H1 (cell line): ENCODE measurements at regions not wholly inside any gene's neighbourhood (a gene's known extent, or its start where the extent isn't known, plus 50 kb on each side); places are given as distances from the start of the nearest gene placed in this dataset.

Experiments used
- CTCF ChIA-PET: fragments of 300-600 bp; sonication (Branson Sonifier 250); formaldehyde crosslinking; loops from one replicate; lab custom pipeline; 2021; ENCODE audit not compliant: partially characterized antibody; lab: Charles Lee
- POLR2A ChIA-PET: fragments of 300-600 bp; sonication (Branson Sonifier 250); formaldehyde crosslinking; loops from one replicate; lab custom pipeline; 2021; ENCODE audit warnings: inconsistent platforms; ENCODE audit not compliant: partially characterized antibody; lab: Charles Lee
- DNase-seq, 2 experiments: peaks; one replicate each; pipeline versions ENCODE4 v3.0.0 to v3.0.0-alpha.2; 2010 to 2022; ENCODE audit warnings: low spot score in 2 of 2, low read depth in 1 of 2, mixed read lengths in 1 of 2
- FAIRE-seq: peaks from 2 replicates; lab custom pipeline; 2011; peaks lifted over from hg19 to GRCh38; lab: Jason Lieb, UNC
- H2AFZ ChIP-seq: 2 replicates; pipeline ENCODE4 v1.8.1; 2012; ENCODE audit warnings: low read length, inconsistent platforms
- H2AK5ac ChIP-seq: 2 replicates; pipeline ENCODE4 v1.6.1; 2013; ENCODE audit warnings: low read depth, low read length
- H2BK120ac ChIP-seq: replicated peaks from 2 replicates; pipeline ENCODE3; 2013; ENCODE audit warnings: low read depth, low read length, inconsistent platforms
- H2BK12ac ChIP-seq: 2 replicates; pipeline ENCODE4 v1.6.1; 2013; ENCODE audit warnings: low read depth, low read length
- H2BK15ac ChIP-seq: 2 replicates; pipeline ENCODE4 v1.6.1; 2013; ENCODE audit warnings: low read length
- H2BK20ac ChIP-seq: 2 replicates; pipeline ENCODE4 v1.6.1; 2013; ENCODE audit warnings: low read length
- H2BK5ac ChIP-seq: 2 replicates; pipeline ENCODE4 v1.6.1; 2013; ENCODE audit warnings: low read depth, low read length
- H3K14ac ChIP-seq: 2 replicates; pipeline ENCODE4 v1.6.1; 2013; ENCODE audit warnings: inconsistent platforms; ENCODE audit not compliant: insufficient read length
- H3K18ac ChIP-seq: 2 replicates; pipeline ENCODE4 v1.6.1; 2013; ENCODE audit warnings: low read length; ENCODE audit errors: extremely low read depth
- H3K23ac ChIP-seq: 2 replicates; pipeline ENCODE4 v1.6.1; 2013; ENCODE audit warnings: inconsistent platforms; ENCODE audit not compliant: insufficient read length
- H3K23me2 ChIP-seq: 2 replicates; pipeline ENCODE4 v1.6.1; 2013; ENCODE audit warnings: low read depth, low read length
- H3K27ac ChIP-seq: 2 replicates; pipeline ENCODE4 v1.6.1; 2011; ENCODE audit warnings: low read depth, low read length, inconsistent platforms
- H3K27me3 ChIP-seq, 4 experiments: replicated peaks in 1 of 4; 1 replicate in 1 of 4; 2 replicates in 3 of 4; pipeline versions ENCODE4 v1.6.1 to v1.8.1; 2011 to 2013; ENCODE audit warnings: low read length in 3 of 4, mild to moderate bottlenecking in 3 of 4, inconsistent platforms in 2 of 4, mixed read lengths in 2 of 4, moderate library complexity in 1 of 4; ENCODE audit not compliant: control insufficient read depth in 3 of 4, insufficient read depth in 3 of 4; ENCODE audit errors: extremely low read depth in 1 of 4
- H3K36me3 ChIP-seq, 4 experiments: 2 replicates each; pipeline versions ENCODE4 v1.6.1 to v1.8.1; 2011 to 2013; ENCODE audit warnings: mild to moderate bottlenecking in 4 of 4, low read length in 3 of 4, moderate library complexity in 2 of 4, control low read depth in 1 of 4, inconsistent platforms in 1 of 4; ENCODE audit not compliant: insufficient read depth in 4 of 4, control insufficient read depth in 2 of 4
- H3K4ac ChIP-seq: replicated peaks from 2 replicates; pipeline ENCODE3; 2013; ENCODE audit warnings: low read length, low read depth, mixed read lengths, inconsistent platforms; ENCODE audit not compliant: insufficient read length
- H3K4me1 ChIP-seq, 4 experiments: replicated peaks in 1 of 4; 1 replicate in 1 of 4; 2 replicates in 3 of 4; pipeline versions ENCODE4 v1.6.1 to v1.8.1; 2011 to 2013; ENCODE audit warnings: low read length in 3 of 4, inconsistent platforms in 2 of 4, mixed read lengths in 1 of 4; ENCODE audit not compliant: insufficient read depth in 4 of 4, control insufficient read depth in 3 of 4
- H3K4me2 ChIP-seq, 2 experiments: 2 replicates each; pipeline versions ENCODE4 v1.6.1 to v1.8.1; 2011 to 2013; ENCODE audit warnings: low read depth in 2 of 2, low read length in 2 of 2, control low read depth in 1 of 2, inconsistent platforms in 1 of 2, mild to moderate bottlenecking in 1 of 2; ENCODE audit not compliant: insufficient read depth in 1 of 2
- H3K4me3 ChIP-seq, 4 experiments: fragments of 200-600, 300-600 bp in 1 of 4; sonication (generic), shearing (Covaris generic), sonication (Bioruptor Twin) in 1 of 4; 2 replicates each; pipeline versions ENCODE4 v1.5.1 to v1.8.1; 2011 to 2016; ENCODE audit warnings: low read length in 4 of 4, low read depth in 3 of 4, control low read depth in 2 of 4, inconsistent platforms in 2 of 4, mild to moderate bottlenecking in 2 of 4, mixed read lengths in 1 of 4, moderate library complexity in 1 of 4; ENCODE audit not compliant: insufficient read depth in 2 of 4; ENCODE audit errors: extremely low read depth in 1 of 4
- H3K56ac ChIP-seq: replicated peaks from 2 replicates; pipeline ENCODE3; 2013; ENCODE audit warnings: low read depth, mild to moderate bottlenecking, mixed read lengths, low read length, inconsistent platforms; ENCODE audit not compliant: insufficient read length
- H3K79me1 ChIP-seq: 2 replicates; pipeline ENCODE4 v1.6.1; 2013; ENCODE audit warnings: low read depth, low read length, control low read depth
- H3K79me2 ChIP-seq, 2 experiments: 2 replicates each; pipeline versions ENCODE4 v1.6.1 to v1.8.1; 2012 to 2013; ENCODE audit warnings: low read length in 2 of 2, mild to moderate bottlenecking in 2 of 2, inconsistent platforms in 1 of 2; ENCODE audit not compliant: insufficient read depth in 2 of 2, control insufficient read depth in 1 of 2
- H3K9ac ChIP-seq, 4 experiments: replicated peaks in 1 of 4; 1 replicate in 1 of 4; 2 replicates in 3 of 4; pipeline versions ENCODE4 v1.6.1 to v1.8.1; 2011 to 2013; ENCODE audit warnings: low read depth in 3 of 4, low read length in 3 of 4, control low read depth in 2 of 4, mild to moderate bottlenecking in 2 of 4, moderate library complexity in 2 of 4, inconsistent platforms in 1 of 4; ENCODE audit errors: extremely low read depth in 1 of 4
- H3K9me3 ChIP-seq, 2 experiments: 2 replicates each; pipeline versions ENCODE4 v1.6.1 to v1.8.1; 2012 to 2013; ENCODE audit warnings: mild to moderate bottlenecking in 2 of 2, moderate library complexity in 2 of 2, control low read depth in 1 of 2, inconsistent platforms in 1 of 2, low read depth in 1 of 2, low read length in 1 of 2, mixed read lengths in 1 of 2; ENCODE audit not compliant: insufficient read depth in 2 of 2
- H4K20me1 ChIP-seq, 2 experiments: replicated peaks in 1 of 2; 2 replicates each; pipeline versions ENCODE3 to v1.8.1; 2011 to 2013; ENCODE audit warnings: inconsistent platforms in 2 of 2, low read length in 2 of 2, mild to moderate bottlenecking in 1 of 2; ENCODE audit not compliant: insufficient read depth in 2 of 2, control insufficient read depth in 1 of 2
- H4K5ac ChIP-seq: 2 replicates; pipeline ENCODE4 v1.6.1; 2013; ENCODE audit warnings: low read length, low read depth, mixed read lengths, inconsistent platforms; ENCODE audit not compliant: insufficient read length
- H4K8ac ChIP-seq: 2 replicates; pipeline ENCODE4 v1.8.0; 2013; ENCODE audit warnings: mild to moderate bottlenecking, moderate library complexity, low read length, inconsistent platforms; ENCODE audit not compliant: insufficient read depth; ENCODE audit errors: extremely low read depth
- H4K91ac ChIP-seq: replicated peaks from 2 replicates; pipeline ENCODE3; 2013; ENCODE audit warnings: low read length, mixed read lengths, inconsistent platforms; ENCODE audit not compliant: insufficient read length
- ATF2 ChIP-seq: IDR thresholded peaks from 2 replicates; pipeline ENCODE4 v1.6.1; 2012; ENCODE audit warnings: low read length, inconsistent platforms
- BACH1 ChIP-seq: IDR thresholded peaks from 2 replicates; pipeline ENCODE4 v1.6.1; 2012; ENCODE audit warnings: low read length, improper control_type of control experiment
- CEBPB ChIP-seq: IDR thresholded peaks from 2 replicates; pipeline ENCODE4 v1.6.1; 2012; ENCODE audit warnings: low read depth, low read length
- E2F6 ChIP-seq: IDR thresholded peaks from 2 replicates; pipeline ENCODE4 v1.6.1; 2012; ENCODE audit warnings: inconsistent platforms
- EGR1 ChIP-seq: IDR thresholded peaks from 2 replicates; pipeline ENCODE4 v1.6.1; 2011; ENCODE audit warnings: low read depth, low read length, borderline replicate concordance
- KDM1A ChIP-seq: fragments of 200-600, 300-600 bp; sonication (generic); IDR thresholded peaks from 2 replicates; pipeline ENCODE4 v1.7.1; 2016; ENCODE audit warnings: mild to moderate bottlenecking, low read length, borderline replicate concordance
- KDM5A ChIP-seq: fragments of 200-600 bp; IDR thresholded peaks from 2 replicates; pipeline ENCODE4 v1.7.1; 2012; ENCODE audit warnings: mild to moderate bottlenecking, low read length, inconsistent platforms, mixed read lengths
- PHF8 ChIP-seq: fragments of 200-600 bp; sonication (generic); conservative IDR thresholded peaks from 2 replicates; pipeline ENCODE4 v1.7.1; 2012; ENCODE audit warnings: low read depth, mild to moderate bottlenecking, inconsistent platforms, low read length, moderate library complexity
- RAD21 ChIP-seq, 2 experiments: IDR thresholded peaks in 1 of 2; conservative IDR thresholded peaks in 1 of 2; 2 replicates each; pipeline ENCODE4 v1.6.1; 2011; ENCODE audit warnings: low read depth in 2 of 2, low read length in 2 of 2, improper control_type of control experiment in 1 of 2, inconsistent platforms in 1 of 2, mild to moderate bottlenecking in 1 of 2, moderate library complexity in 1 of 2
- RFX5 ChIP-seq: IDR thresholded peaks from 2 replicates; pipeline ENCODE4 v1.6.1; 2011; ENCODE audit warnings: low read depth, low read length, improper control_type of control experiment, borderline replicate concordance
- WGBS, 2 experiments: shearing (Covaris generic) in 1 of 2; methylation state at CpG; one replicate each; pipeline versions ENCODE4 v1.1.6 to v1.1.7; 2013 to 2015; ENCODE audit warnings: low lambda C conversion rate in 2 of 2, mixed read lengths in 2 of 2, inconsistent platforms in 1 of 2, low coverage in 1 of 2, missing lambda C conversion rate in 1 of 2; ENCODE audit not compliant: insufficient replicate concordance in 2 of 2, insufficient coverage in 1 of 2, insufficient read length in 1 of 2; ENCODE audit errors: extremely low coverage in 1 of 2, missing lambda C conversion rate in 1 of 2; 5-methylcytosine and 5-hydroxymethylcytosine counted together

- no peak overlapping the region for H3K56ac ChIP-seq
- H3K23ac ChIP-seq, result no peak overlapping the region
- ChIA-PET POLR2A (no interaction called here), CTCF (interaction anchor here (0.9 to 1.6 kb wide), 5 partner anchors 9 to 74 kb away, joined by 3 to 4 read pairs (median 3); no protein-coding TSS in a partner anchor)
- no peak overlapping the region for H3K9ac ChIP-seq
- H3K4me3 ChIP-seq, result no peak overlapping the region
- peak overlapping the region; percentile 15 for H4K91ac ChIP-seq
- no peaks in the 10 kb centered on the region for H3K9me3 ChIP-seq
- H4K8ac ChIP-seq, result no peak overlapping the region; the same call in 1 of the 2 replicates
- no peak overlapping the region for H2BK5ac ChIP-seq
- no peak overlapping the region for H3K4ac ChIP-seq
- no peak overlapping the region for H3K18ac ChIP-seq
- no peaks in the 10 kb centered on the region for H3K27me3 ChIP-seq
- H3K14ac ChIP-seq, result no peak overlapping the region
- TF ChIP-seq CEBPB, result no peak
- TF ChIP-seq E2F6, result no peak
- TF ChIP-seq RFX5, result no peak
- no peak for TF ChIP-seq EGR1
- TF ChIP-seq KDM5A, result no peak
- TF ChIP-seq BACH1, result no peak
- no peak for TF ChIP-seq KDM1A
- TF ChIP-seq RAD21 (IDR thresholded peaks at IDR 0.05 in 1 of 2, conservative IDR thresholded peaks at IDR 0.05 in 1 of 2; ENCODE audit: low read depth in 2 of 2, low read length in 2 of 2), result no peak
- TF ChIP-seq PHF8, result no peak
- TF ChIP-seq ATF2, result no peak
- H3K4me1 ChIP-seq, result peaks cover 0 to 5% (median 0%) of the 10 kb centered on the region in 4 experiments; a peak in 2 of 7 replicates
- no peak overlapping the region for H2BK20ac ChIP-seq
- peaks cover 9% of the 10 kb centered on the region; the same call in 1 of the 2 replicates for H3K23me2 ChIP-seq
- no peaks in the 10 kb centered on the region for H3K79me1 ChIP-seq
- peaks cover 0 to 7% of the 10 kb centered on the region in 2 experiments for H4K20me1 ChIP-seq
- no peak overlapping the region for H2BK12ac ChIP-seq
- H3K79me2 ChIP-seq, result no peaks in the 10 kb centered on the region
- DNase-seq (no peak), FAIRE-seq (no peak)
- no peak overlapping the region for H4K5ac ChIP-seq
- 85% methylated on average over 11 of the region's 11 CpGs; no CpG with 5 or more reads in 1 of the 2 experiments for WGBS, 2 experiments
- H2AFZ ChIP-seq, result no peak overlapping the region
- no peak overlapping the region for H2BK15ac ChIP-seq
- H2AK5ac ChIP-seq, result no peak overlapping the region
- no peaks in the 10 kb centered on the region for H3K36me3 ChIP-seq
- no peak overlapping the region for H3K4me2 ChIP-seq
- H2BK120ac ChIP-seq, result no peak overlapping the region
- H3K27ac ChIP-seq, result no peak overlapping the region
Measured at GRCh38 chr2:128602038-128602698, 283.5 kb upstream of the HS6ST1 start.
